Stimulated activated CD4-positive, alpha-beta T cell treated with anti-CD3 and anti-CD28 coated beads, Interleukin-15, amount 100 ng/mL, for 1 hour (primary cell): ENCODE measurements at regions not wholly inside any gene's neighbourhood (a gene's known extent, or its start where the extent isn't known, plus 50 kb on each side); places are given as distances from the start of the nearest gene placed in this dataset.

Experiments
- DNase-seq, 2 donors: peaks; one replicate each; pipeline ENCODE4 v3.0.0-alpha.2; 2020; ENCODE audit warnings: low read depth in 1 of 2, low spot score in 1 of 2

- no peak for DNase-seq
These were observed 91.1 kb upstream of the PTPN1 start for GRCh38 chr20:50418890-50419642.

- DNase-seq = no peak
These were observed 89.8 kb upstream of the PTPN1 start for GRCh38 chr20:50420380-50420779.

GRCh38 chr20:50421356-50422340 lies 88.5 kb upstream of the PTPN1 start:
- no peak for DNase-seq

GRCh38 chr20:50423758-50424157 lies 86.4 kb upstream of the PTPN1 start:
- no peak for DNase-seq

GRCh38 chr20:50425076-50425475 lies 85.1 kb upstream of the PTPN1 start:
- DNase-seq = no peak

- DNase-seq = no peak
These were observed 83.1 kb upstream of the PTPN1 start for GRCh38 chr20:50426866-50427718.

- no peak for DNase-seq
These were observed 82.5 kb upstream of the PTPN1 start for GRCh38 chr20:50427719-50428083.

- DNase-seq = no peak
These were observed 81.9 kb upstream of the PTPN1 start for GRCh38 chr20:50428097-50428828.

- no peak for DNase-seq
These were observed 80.8 kb upstream of the PTPN1 start for GRCh38 chr20:50429412-50429811.

- no peak for DNase-seq
These were observed 79.1 kb upstream of the PTPN1 start for GRCh38 chr20:50431066-50431450.

GRCh38 chr20:50433001-50433761 lies 77.0 kb upstream of the PTPN1 start:
- no peak for DNase-seq

GRCh38 chr20:50434321-50434652 lies 75.9 kb upstream of the PTPN1 start:
- no peak for DNase-seq

- DNase-seq = no peak
These were observed 75.4 kb upstream of the PTPN1 start for GRCh38 chr20:50434653-50435396.

GRCh38 chr20:50435397-50436051 lies 74.7 kb upstream of the PTPN1 start:
- no peak for DNase-seq

GRCh38 chr20:50436052-50436656 lies 74.0 kb upstream of the PTPN1 start:
- no peak for DNase-seq

- DNase-seq = no peak
These were observed 73.5 kb upstream of the PTPN1 start for GRCh38 chr20:50436696-50437095.

- DNase-seq = no peak
These were observed 71.2 kb upstream of the PTPN1 start for GRCh38 chr20:50438986-50439407.
